ENCODE measurements at regions not wholly inside any gene's neighbourhood (a gene's known extent, or its start where the extent isn't known, plus 50 kb on each side); places are given as distances from the start of the nearest gene placed in this dataset.

GRCh38 chr1:239457491-239458143 is 71.2 kb downstream of the CHRM3 start:
- no peak overlapping the region for H3K27ac ChIP-seq (ENCODE audit: low read depth, low read length)
- intact Hi-C loops (cut with micrococcal nuclease) = no loop called here
- CTCF ChIA-PET (ENCODE audit: partially characterized antibody) = no interaction called here
- Mint-ChIP-seq H3K9me3 (peaks cover 0 to 10% (median 4%) of the 10 kb centered on the region in 8 donors), H3K27me3 (no peaks in the 10 kb centered on the region), H3K4me3 (peak overlapping the region; percentile 62 to 84 (median 79)), H3K36me3 (peaks cover 0 to 4% of the 10 kb centered on the region in 2 donors), H3K27ac (peak overlapping the region in 2 of 7 donors; percentile 59 to 87), H3K4me1 (peaks cover 3 to 12% (median 7%) of the 10 kb centered on the region in 4 donors)
- no peaks in the 10 kb centered on the region for H3K27me3 ChIP-seq (ENCODE audit: insufficient read depth, low read length)
- no peaks in the 10 kb centered on the region for H3K36me3 ChIP-seq (ENCODE audit: insufficient read depth, low read length)
- POLR2A ChIA-PET (ENCODE audit: partially characterized antibody) = no interaction called here
- H3K4me1 ChIP-seq (ENCODE audit: insufficient read depth, low read length) = no peaks in the 10 kb centered on the region
- DNase-seq = no peak
- no peaks in the 10 kb centered on the region for H3K9me3 ChIP-seq (ENCODE audit: control insufficient read depth in 1 of 2, low read length in 2 of 2)
- no peak overlapping the region for H3K4me3 ChIP-seq (ENCODE audit: low read length in 2 of 2)

GRCh38 chr1:239458144-239458500 is 71.8 kb downstream of the CHRM3 start:
- peak overlapping the region in 4 of 7 donors; percentile 24 to 87 (median 46) for H3K27ac Mint-ChIP-seq
- H3K27me3 Mint-ChIP-seq = no peaks in the 10 kb centered on the region
- peaks cover 3 to 12% (median 7%) of the 10 kb centered on the region in 4 donors for H3K4me1 Mint-ChIP-seq
- H3K9me3 ChIP-seq (ENCODE audit: control insufficient read depth in 1 of 2, low read length in 2 of 2) = no peaks in the 10 kb centered on the region
- intact Hi-C loops (cut with micrococcal nuclease) = no loop called here
- no peaks in the 10 kb centered on the region for H3K4me1 ChIP-seq (ENCODE audit: insufficient read depth, low read length)
- peaks cover 0 to 10% (median 4%) of the 10 kb centered on the region in 8 donors for H3K9me3 Mint-ChIP-seq
- no peak for DNase-seq
- peak overlapping the region in 7 of 8 donors; percentile 62 to 84 (median 78) for H3K4me3 Mint-ChIP-seq
- H3K27ac ChIP-seq (ENCODE audit: low read depth, low read length) = no peak overlapping the region
- ChIA-PET CTCF (ENCODE audit: partially characterized antibody) (no interaction called here), POLR2A (ENCODE audit: partially characterized antibody) (no interaction called here)
- no peaks in the 10 kb centered on the region for H3K27me3 ChIP-seq (ENCODE audit: insufficient read depth, low read length)
- no peaks in the 10 kb centered on the region for H3K36me3 ChIP-seq (ENCODE audit: insufficient read depth, low read length)
- no peak overlapping the region for H3K4me3 ChIP-seq (ENCODE audit: low read length in 2 of 2)
- peaks cover 0 to 4% of the 10 kb centered on the region in 2 donors for H3K36me3 Mint-ChIP-seq

- intact Hi-C loops (cut with micrococcal nuclease) = no loop called here
- ChIA-PET CTCF (ENCODE audit: partially characterized antibody) (interaction anchor here (1.2 to 1.6 kb wide), 2 partner anchors 12 to 398 kb away, joined by 3 to 4 read pairs; no protein-coding TSS in a partner anchor), POLR2A (ENCODE audit: partially characterized antibody) (no interaction called here)
- Mint-ChIP-seq H3K36me3 (no peaks in the 10 kb centered on the region), H3K27ac (no peak overlapping the region), H3K4me1 (no peaks in the 10 kb centered on the region), H3K9me3 (peaks cover 0 to 1% (median 0%) of the 10 kb centered on the region in 8 donors), H3K4me3 (no peak overlapping the region), H3K27me3 (no peaks in the 10 kb centered on the region)
- DNase-seq = no peak
- H3K9me3 ChIP-seq (ENCODE audit: control insufficient read depth in 1 of 2, low read length in 2 of 2) = no peaks in the 10 kb centered on the region
- H3K4me3 ChIP-seq (ENCODE audit: low read length in 2 of 2) = no peak overlapping the region
- H3K27me3 ChIP-seq (ENCODE audit: insufficient read depth, low read length) = no peaks in the 10 kb centered on the region
- no peaks in the 10 kb centered on the region for H3K36me3 ChIP-seq (ENCODE audit: insufficient read depth, low read length)
- H3K4me1 ChIP-seq (ENCODE audit: insufficient read depth, low read length) = no peaks in the 10 kb centered on the region
- H3K27ac ChIP-seq (ENCODE audit: low read depth, low read length) = no peak overlapping the region
These were observed 81.4 kb downstream of the CHRM3 start for GRCh38 chr1:239467730-239468129.

- Histone ChIP-seq H3K9me3 (ENCODE audit: control insufficient read depth in 1 of 2, low read length in 2 of 2) (peaks cover 0 to 9% of the 10 kb centered on the region in 2 donors), H3K4me1 (ENCODE audit: insufficient read depth, low read length) (no peaks in the 10 kb centered on the region), H3K36me3 (ENCODE audit: insufficient read depth, low read length) (no peaks in the 10 kb centered on the region), H3K27me3 (ENCODE audit: insufficient read depth, low read length) (no peaks in the 10 kb centered on the region), H3K4me3 (ENCODE audit: low read length in 2 of 2) (no peak overlapping the region), H3K27ac (ENCODE audit: low read depth, low read length) (no peak overlapping the region)
- H3K27me3 Mint-ChIP-seq = no peaks in the 10 kb centered on the region
- H3K36me3 Mint-ChIP-seq = no peaks in the 10 kb centered on the region
- H3K27ac Mint-ChIP-seq = no peak overlapping the region
- no peaks in the 10 kb centered on the region for H3K4me1 Mint-ChIP-seq
- no peak overlapping the region for H3K4me3 Mint-ChIP-seq
- POLR2A ChIA-PET (ENCODE audit: partially characterized antibody) = no interaction called here
- DNase-seq = no peak
- intact Hi-C loops (cut with micrococcal nuclease) = no loop called here
- H3K9me3 Mint-ChIP-seq = peaks cover 0 to 44% (median 23%) of the 10 kb centered on the region in 8 donors
- CTCF ChIA-PET (ENCODE audit: partially characterized antibody) = no interaction called here
These were observed 91.7 kb downstream of the CHRM3 start for GRCh38 chr1:239478069-239478468.

- no peaks in the 10 kb centered on the region for H3K36me3 Mint-ChIP-seq
- H3K9me3 Mint-ChIP-seq = peaks cover 0 to 24% (median 13%) of the 10 kb centered on the region in 8 donors
- no peak overlapping the region for H3K4me3 ChIP-seq (ENCODE audit: low read length in 2 of 2)
- intact Hi-C loops (cut with micrococcal nuclease) = no loop called here
- no peak overlapping the region for H3K27ac Mint-ChIP-seq
- CTCF ChIA-PET (ENCODE audit: partially characterized antibody) = interaction anchor here (0.8 kb wide), 1 partner anchor 19 kb away, joined by 3 read pairs; no protein-coding TSS in a partner anchor
- H3K27ac ChIP-seq (ENCODE audit: low read depth, low read length) = no peak overlapping the region
- H3K27me3 Mint-ChIP-seq = no peaks in the 10 kb centered on the region
- H3K4me1 ChIP-seq (ENCODE audit: insufficient read depth, low read length) = no peaks in the 10 kb centered on the region
- H3K36me3 ChIP-seq (ENCODE audit: insufficient read depth, low read length) = no peaks in the 10 kb centered on the region
- H3K4me1 Mint-ChIP-seq = no peaks in the 10 kb centered on the region
- no peak for DNase-seq
- no peaks in the 10 kb centered on the region for H3K27me3 ChIP-seq (ENCODE audit: insufficient read depth, low read length)
- peaks cover 0 to 9% of the 10 kb centered on the region in 2 donors for H3K9me3 ChIP-seq (ENCODE audit: control insufficient read depth in 1 of 2, low read length in 2 of 2)
- H3K4me3 Mint-ChIP-seq = no peak overlapping the region
- POLR2A ChIA-PET (ENCODE audit: partially characterized antibody) = no interaction called here
These were observed 97.0 kb downstream of the CHRM3 start for GRCh38 chr1:239483391-239483790.

- DNase-seq = no peak
- intact Hi-C loops (cut with micrococcal nuclease) = no loop called here
- no peak overlapping the region for H3K4me3 Mint-ChIP-seq
- no peak overlapping the region for H3K4me3 ChIP-seq (ENCODE audit: low read length in 2 of 2)
- H3K9me3 Mint-ChIP-seq = peaks cover 0 to 5% (median 0%) of the 10 kb centered on the region in 8 donors
- no peaks in the 10 kb centered on the region for H3K27me3 ChIP-seq (ENCODE audit: insufficient read depth, low read length)
- no peaks in the 10 kb centered on the region for H3K27me3 Mint-ChIP-seq
- no peaks in the 10 kb centered on the region for H3K9me3 ChIP-seq (ENCODE audit: control insufficient read depth in 1 of 2, low read length in 2 of 2)
- no peaks in the 10 kb centered on the region for H3K36me3 ChIP-seq (ENCODE audit: insufficient read depth, low read length)
- H3K27ac ChIP-seq (ENCODE audit: low read depth, low read length) = no peak overlapping the region
- CTCF ChIA-PET (ENCODE audit: partially characterized antibody) = no interaction called here
- POLR2A ChIA-PET (ENCODE audit: partially characterized antibody) = no interaction called here
- no peaks in the 10 kb centered on the region for H3K4me1 ChIP-seq (ENCODE audit: insufficient read depth, low read length)
- H3K36me3 Mint-ChIP-seq = no peaks in the 10 kb centered on the region
- no peak overlapping the region for H3K27ac Mint-ChIP-seq
- H3K4me1 Mint-ChIP-seq = no peaks in the 10 kb centered on the region
These were observed 107.5 kb downstream of the CHRM3 start for GRCh38 chr1:239493811-239494414.

GRCh38 chr1:239505094-239505493 is 118.7 kb downstream of the CHRM3 start:
- Mint-ChIP-seq H3K27ac (no peak overlapping the region), H3K27me3 (no peaks in the 10 kb centered on the region), H3K36me3 (peaks cover 5 to 6% of the 10 kb centered on the region in 2 donors), H3K9me3 (peaks cover 0 to 32% (median 26%) of the 10 kb centered on the region in 8 donors), H3K4me3 (no peak overlapping the region), H3K4me1 (peaks cover 15 to 26% (median 17%) of the 10 kb centered on the region in 4 donors)
- Histone ChIP-seq H3K27me3 (ENCODE audit: insufficient read depth, low read length) (no peaks in the 10 kb centered on the region), H3K36me3 (ENCODE audit: insufficient read depth, low read length) (no peaks in the 10 kb centered on the region), H3K4me1 (ENCODE audit: insufficient read depth, low read length) (peaks cover 9% of the 10 kb centered on the region), H3K4me3 (ENCODE audit: low read length in 2 of 2) (no peak overlapping the region), H3K27ac (ENCODE audit: low read depth, low read length) (no peak overlapping the region), H3K9me3 (ENCODE audit: control insufficient read depth in 1 of 2, low read length in 2 of 2) (peaks cover 0 to 5% of the 10 kb centered on the region in 2 donors)
- ChIA-PET POLR2A (ENCODE audit: partially characterized antibody) (no interaction called here), CTCF (ENCODE audit: partially characterized antibody) (no interaction called here)
- no peak for DNase-seq
- intact Hi-C loops (cut with micrococcal nuclease) = no loop called here

All from CD4-positive, alpha-beta memory T cell (primary cell).